Dedifferentiated amniotic fluid mesenchymal stem cell (primary cell): ENCODE measurements at regions not wholly inside any gene's neighbourhood (a gene's known extent, or its start where the extent isn't known, plus 50 kb on each side); places are given as distances from the start of the nearest gene placed in this dataset.
"Not testable (repeated sequence)": the region's sequence is repeated elsewhere in the genome, so short reads cannot be mapped to it uniquely, and the experiment has no call there.

Experiments
- DNase-seq: peaks from one replicate; pipeline ENCODE4 v3.0.0-alpha.2; 2016; ENCODE audit errors: extremely low spot score

DNA sequence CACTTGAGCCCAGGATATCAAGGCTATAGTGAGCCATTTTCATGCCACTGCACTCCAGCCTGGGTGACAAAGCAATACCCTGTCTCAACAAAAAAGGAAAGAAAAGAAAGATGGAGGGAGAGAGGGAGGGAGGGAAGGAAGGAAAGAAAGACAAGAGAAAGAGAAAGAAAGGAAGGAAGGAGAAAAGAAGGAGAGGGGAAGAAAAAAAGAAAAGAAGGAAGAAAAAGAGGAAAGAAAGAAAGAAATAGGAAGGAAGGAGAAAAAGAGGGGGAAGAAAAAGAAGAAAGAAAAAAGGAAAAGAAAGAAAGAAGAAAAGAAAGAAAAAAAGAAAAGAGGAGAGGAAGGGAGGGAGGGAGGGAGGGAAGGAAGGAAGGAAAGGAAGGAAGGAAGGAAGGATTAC is 321.5 kb upstream of the CNTNAP2 start:
- no peak for DNase-seq

DNA sequence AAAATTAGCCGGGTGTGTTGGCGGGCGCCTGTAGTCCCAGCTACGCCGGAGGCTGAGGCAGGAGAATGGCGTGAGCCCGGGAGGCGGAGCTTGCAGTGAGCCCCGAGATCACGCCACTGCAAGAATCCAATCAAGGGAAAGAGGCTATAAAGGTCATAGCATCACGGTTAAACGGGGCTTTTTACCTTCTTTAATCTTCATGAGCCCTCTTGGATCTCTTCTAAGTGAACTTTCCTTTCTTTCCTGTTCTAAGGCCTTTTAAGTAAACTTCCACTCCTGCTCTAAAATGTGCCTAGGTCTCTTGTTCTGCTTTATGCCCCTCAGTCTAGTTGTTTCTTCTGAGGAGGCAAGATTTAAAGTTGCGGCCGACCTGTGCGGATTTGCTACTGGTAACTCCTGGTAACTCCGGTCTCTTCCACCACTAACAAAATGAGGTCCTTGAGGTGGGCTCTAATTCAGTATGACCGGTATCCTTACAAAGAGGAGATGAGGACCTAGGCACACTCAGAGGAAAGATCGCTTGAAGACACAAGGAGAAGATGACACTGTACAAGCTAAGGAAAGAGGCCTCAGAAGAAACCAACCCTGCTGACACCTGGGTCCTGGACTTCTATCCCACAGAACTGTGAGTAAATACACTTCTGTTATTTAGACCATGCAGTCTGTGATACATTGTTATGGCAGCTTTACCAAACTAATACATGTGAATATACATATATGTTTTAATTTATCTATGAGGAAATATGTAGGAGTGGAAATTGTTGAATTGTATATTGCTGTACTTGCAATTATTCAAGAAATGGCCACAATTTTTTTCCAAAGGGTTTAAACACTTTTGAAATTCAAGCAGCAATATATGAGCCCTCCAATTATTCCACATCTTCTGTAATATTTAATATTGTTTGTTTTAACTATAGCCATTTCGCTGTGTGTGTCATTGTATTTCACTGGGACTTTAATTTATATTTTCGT is 331.5 kb upstream of the CNTNAP2 start:
- no peak for DNase-seq

DNA sequence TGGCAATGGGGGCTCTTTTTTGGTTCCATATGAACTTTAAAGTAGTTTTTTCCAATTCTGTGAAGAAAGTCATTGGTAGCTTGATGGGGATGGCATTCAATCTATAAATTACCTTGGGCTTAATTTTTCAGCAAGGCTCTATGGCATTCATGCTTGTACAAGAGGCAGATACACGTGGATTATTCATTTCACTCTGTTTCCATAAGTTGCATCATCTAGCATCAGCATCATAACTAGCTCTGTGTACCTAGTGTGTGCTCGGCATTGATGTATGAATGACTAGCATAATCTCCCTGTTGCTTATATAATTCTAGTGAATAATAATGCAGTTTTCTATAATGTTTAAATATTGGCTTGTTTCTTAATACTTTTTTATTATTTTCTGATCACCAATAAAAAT is 335.2 kb upstream of the CNTNAP2 start:
- not testable (repeated sequence) for DNase-seq

DNA sequence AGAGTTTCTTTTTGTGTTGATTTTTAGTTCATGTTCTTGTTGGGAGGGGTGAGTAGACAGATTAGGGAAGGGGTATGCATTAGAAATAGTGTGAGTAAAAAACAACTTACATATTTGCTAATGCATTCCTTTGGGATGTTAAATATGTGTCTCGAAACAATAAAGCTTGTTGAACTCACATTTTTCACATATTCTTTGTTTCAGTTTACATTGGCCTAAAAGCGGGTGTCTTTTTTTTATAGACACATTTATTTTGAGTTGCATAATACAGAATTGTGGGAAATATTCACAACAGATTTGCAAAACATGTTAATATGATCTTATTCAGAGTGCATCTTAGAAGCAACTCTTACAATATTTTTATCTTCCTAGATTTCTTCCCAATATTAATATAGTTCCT is 337.5 kb upstream of the CNTNAP2 start:
- no peak for DNase-seq

DNA sequence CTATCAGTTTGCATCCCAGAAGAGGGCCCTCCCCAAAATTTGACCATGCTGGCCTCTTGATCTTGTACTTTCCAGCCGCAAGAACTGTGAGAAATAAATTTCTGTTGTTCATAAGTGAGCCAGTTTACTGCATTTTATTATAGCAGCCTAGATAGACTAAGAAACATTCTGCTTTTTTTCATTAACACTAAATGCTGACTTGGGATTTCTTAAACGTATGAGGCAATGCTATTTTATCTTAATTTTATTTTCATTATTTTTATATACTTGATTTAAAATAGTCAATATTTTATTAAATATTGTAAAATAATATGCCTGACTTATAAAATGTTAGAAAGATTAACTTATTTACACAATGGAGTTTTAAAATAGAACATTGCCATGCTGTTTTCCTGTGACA is 341.8 kb upstream of the CNTNAP2 start:
- no peak for DNase-seq

DNA sequence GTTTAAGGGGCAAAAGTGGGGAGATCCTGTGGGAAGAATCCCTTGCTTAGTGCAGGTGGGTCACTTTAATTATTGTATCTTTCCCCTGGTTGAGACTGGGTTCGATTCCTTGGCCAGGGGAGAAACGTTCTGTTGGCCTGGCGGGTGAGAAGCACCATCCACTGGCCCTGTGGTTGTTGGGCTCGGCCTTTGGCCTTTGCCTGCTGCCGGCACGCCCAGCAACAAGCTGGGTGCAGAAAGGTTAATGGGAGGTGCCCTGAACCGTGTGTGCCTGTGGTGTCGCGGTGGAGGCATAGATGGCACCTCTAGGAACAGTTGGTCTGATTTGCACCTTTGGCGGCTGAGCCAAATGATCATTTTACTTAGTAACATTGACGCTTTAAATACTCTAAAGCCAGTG is 363.6 kb upstream of the CNTNAP2 start:
- DNase-seq = no peak

DNA sequence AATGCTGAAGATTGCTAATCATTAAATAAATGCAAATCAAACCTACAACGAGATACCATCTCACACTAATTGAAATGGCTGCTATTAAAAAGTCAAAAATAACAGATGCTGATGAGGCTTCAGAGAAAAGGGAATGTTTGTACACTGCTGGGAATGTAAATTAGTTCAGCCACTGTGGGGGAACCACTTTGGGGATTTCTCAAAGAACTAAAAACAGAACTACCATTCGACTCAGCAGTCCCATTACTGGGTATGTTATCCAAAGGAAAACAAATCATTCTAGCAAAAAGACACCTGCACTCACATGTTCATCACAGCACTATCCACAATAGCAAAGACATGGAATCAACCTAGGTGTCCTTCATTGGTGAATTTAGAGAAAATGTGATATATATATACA is 379.0 kb upstream of the CNTNAP2 start:
- DNase-seq = no peak

DNA sequence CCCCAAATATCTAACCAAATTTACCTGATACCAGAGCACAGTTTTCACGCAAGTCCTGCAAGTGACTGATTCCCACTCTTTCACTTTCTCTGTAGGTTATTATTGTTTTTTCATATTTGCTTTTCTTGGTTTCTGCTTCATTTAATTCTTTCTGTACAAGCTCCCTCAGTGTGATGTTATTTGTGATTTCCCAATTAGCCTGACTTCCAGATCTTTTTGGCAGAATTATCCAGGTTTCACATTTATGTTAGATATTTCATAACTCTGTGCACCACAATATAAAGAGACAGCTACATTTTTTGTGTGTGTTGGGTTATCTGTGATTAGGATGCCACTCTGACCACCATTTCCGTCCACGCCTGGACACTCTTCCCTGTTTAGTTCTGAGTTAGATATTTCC is 381.5 kb upstream of the CNTNAP2 start:
- no peak for DNase-seq

DNA sequence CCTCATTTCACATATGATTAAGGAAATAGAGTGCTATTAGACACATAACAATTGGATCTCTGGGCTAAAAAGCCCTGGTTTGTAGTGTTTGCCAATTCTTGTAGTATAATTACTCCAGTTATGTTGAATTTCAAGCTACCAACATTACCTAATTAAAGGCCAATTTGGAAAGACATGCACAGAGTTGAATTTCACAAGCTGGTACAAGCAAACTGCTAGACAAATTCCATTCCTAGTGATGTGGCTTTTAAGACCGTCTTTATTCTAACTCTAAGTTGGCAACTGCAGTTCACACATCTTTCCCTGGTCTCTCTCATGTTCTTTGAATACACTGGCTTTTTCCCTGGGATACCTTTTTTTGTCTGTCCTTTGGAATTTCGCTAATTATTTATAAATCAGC is 384.1 kb upstream of the CNTNAP2 start:
- DNase-seq = no peak

DNA sequence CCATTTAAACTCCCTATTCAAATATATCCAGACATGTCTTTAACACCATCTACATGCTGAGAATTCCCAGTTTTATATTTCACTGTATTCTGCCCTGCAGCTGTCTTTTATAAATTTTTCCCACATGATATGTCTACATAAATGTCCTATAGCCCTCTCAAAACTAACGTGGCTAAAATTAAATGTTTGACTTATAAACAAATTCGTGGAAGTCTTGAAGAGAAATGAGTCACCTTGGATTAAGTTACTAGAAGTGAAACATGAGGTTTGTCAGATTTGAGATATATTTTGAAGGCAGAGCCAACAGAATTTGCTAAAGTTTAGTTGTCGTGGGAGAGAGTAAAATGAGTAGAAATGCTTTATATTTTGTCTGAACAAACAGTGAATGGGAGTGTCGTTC is 386.9 kb upstream of the CNTNAP2 start:
- DNase-seq = no peak

DNA sequence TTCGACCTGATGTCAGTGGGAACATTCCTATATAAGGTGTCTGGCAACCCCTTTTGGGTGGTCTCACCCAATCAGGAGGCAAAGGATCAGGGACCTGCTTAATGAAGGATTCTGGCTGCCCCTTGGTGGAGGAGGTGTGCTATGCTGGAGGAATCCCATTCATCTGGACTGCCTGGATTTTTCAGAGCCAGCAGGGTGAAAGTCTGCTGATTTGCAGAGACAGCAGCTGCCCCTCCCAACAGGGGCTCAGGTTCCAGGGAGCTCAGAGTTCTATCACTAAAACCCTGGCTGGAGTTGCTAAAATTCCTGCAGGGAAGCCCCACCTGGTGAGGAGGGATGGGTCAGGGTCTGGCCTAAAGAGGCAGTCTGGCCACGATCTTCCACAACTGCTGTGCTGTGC is 398.5 kb upstream of the CNTNAP2 start:
- no peak for DNase-seq

DNA sequence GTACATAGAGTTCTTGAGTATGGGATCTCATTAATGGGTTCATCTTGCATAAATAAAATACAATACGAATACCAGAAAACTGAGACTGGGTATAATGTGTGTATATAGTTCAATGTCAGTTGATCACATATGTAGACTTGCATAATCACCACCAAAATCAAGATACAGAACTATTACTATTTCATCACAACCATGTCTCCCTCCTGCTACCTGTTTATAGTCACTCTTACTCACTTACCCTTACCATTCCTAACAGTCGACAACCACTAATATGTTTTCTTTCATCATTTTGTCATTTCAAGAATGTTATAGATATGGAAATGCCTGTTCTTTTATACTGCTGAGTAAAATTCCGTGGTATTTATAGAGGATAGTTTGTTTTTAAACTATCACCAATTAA is 416.1 kb upstream of the CNTNAP2 start:
- no peak for DNase-seq

DNA sequence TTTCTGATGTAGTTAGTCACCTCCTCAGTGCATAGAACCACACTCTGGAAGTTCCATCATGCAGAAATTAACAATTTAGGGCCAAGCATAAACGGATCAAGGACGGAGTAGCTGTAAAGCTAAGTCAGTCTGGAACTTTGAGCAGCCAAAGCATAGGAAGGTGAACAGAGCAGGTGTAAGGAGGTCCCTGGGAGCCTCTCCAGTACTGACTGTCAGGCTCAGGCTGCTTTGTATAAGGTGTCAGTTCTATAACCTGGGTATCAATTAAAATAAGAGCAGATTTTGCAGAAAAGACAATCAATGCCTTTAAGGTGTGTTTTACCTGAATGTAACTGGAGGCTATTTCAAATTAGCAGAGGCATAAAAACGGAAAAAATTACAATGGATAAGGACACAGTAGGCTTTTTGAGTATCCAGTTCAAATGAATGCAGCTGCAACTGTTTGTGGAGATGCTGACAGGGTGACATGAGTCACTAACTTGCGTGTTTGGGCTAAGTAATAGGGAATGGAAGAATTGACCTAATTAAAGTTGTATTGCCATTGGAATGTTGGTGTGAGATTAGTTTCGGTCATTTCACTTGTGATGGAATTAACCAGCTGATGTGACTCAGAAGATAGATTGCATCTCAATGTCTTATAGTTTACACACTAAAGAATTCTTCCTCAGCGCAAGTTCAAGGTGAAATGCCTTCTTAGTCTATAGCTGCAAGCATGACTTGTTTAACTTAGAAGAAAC is 417.9 kb upstream of the CNTNAP2 start:
- DNase-seq = no peak

DNA sequence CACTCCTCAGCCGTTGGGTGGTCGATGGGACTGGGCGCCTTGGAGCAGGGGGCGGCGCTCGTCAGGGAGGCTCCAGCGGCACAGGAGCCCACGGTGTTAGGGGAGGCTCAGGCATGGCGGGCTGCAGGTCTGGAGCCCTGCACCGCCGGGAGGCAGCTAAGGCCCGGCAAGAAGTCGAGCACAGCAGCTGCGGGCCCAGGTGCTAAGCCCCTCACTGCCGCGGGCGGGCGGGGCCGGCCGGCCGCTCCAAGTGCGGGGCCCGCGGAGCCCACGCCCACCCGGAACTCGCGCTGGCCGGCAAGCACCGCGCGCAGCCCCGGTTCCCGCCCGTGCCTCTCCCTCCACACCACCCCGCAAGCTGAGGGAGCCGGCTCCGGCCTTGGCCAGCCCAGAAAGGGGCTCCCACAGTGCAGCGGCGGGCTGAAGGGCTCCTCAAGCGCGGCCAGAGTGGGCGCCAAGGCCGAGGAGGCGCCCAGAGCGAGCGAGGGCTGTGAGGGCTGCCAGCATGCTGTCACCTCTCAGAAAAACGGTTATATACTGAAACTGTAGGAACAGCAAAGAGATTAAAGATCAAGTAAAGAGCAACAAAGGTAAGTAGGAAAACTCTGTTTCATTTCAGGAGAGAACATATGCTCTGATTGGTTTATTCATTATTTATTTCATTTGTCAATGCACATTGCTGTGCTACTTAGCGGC is 419.0 kb upstream of the CNTNAP2 start:
- DNase-seq = not testable (repeated sequence)

DNA sequence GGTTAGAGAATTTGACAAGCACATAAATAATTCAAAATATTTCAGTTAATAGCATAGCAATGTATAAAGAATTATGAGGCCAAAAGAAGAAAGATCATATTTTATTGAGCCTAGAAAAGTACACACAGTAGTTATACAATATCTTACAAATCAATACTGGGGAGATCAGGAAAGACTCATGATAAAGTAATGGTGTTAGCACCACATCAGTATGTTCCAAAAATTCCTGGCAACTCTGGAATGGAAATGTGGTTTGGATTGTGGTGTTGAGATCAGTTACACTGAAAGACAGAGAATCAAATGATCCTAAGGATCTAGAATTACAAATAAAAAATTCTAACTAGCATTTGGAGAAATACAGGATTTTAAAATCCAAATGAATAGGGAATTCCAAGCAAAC is 420.5 kb upstream of the CNTNAP2 start:
- no peak for DNase-seq

DNA sequence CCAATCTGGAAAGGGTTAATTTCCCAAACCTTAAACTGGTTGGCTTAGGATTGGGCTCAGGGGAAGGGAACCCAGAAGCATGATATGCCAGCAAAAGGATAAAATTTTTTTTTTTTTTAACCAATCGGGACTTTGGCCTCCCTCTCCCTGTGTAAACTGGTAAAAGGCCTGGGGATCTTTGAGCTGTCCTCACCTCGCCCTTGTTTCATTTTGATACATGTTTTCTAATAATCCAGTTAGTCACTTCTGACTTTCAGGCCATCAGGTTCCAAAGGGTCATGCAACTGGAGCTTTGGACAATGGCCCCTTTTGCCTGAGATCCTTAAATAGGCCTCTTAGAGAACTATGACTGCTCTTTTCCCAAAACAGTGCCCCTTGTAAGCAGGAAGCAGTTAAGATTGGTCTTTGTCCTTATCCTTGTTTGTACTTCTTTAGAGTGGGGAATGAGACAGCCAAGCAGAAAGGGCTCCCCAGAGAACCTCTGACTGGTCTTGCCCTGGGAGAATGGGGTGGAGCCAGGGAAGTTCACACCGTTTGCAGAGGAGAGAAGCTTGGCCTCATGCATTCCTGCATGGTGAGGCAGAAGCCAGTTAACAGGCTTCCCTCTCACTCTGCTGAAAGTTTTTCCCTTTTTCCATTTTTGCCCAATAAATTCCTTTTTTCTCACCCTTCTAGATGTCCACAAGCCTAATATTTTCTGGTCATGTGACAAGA is 424.2 kb upstream of the CNTNAP2 start:
- no peak for DNase-seq

DNA sequence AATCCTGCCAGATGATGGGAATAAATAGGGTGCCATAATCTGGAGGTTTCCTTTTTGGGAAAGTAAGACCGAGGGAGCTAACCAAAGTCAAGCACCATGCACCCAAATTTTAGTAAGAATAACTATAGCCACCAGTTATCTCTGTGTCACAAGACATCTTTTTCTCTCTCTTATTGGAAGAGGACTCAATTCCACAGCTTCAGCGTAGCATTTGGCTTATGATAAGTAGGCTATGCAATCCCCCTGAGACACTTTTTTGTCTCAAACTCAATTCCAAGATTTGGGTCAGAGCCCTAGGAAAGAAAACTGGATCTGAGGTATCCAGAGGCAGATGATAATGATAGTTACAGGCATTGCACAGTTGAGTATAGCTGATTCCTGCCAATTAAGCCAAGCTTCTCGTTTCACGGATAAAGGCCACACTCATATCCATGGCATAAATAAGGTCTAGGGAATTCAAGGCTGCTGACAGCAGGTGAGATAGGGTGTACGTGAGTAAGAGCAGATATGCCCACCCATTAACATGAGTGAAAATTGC is 425.2 kb upstream of the CNTNAP2 start:
- DNase-seq = no peak

DNA sequence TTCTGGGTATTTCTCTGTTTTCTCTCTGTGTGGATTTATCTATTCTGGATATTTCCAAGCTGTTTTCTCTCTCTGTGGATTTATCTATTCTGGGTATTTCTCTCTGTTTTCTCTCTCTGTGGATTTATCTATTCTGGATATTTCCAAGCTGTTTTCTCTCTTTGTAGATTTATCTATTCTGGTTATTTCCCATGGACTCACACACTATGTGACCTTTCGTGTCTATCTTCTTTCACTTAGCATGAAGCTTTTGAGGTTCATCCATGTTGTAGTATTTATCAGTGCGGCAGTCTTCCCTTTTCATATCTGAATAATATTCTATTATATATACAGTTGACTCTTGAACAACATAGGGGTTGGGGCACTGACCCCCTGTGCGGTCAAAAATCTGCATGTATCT is 435.0 kb upstream of the CNTNAP2 start:
- DNase-seq = no peak

DNA sequence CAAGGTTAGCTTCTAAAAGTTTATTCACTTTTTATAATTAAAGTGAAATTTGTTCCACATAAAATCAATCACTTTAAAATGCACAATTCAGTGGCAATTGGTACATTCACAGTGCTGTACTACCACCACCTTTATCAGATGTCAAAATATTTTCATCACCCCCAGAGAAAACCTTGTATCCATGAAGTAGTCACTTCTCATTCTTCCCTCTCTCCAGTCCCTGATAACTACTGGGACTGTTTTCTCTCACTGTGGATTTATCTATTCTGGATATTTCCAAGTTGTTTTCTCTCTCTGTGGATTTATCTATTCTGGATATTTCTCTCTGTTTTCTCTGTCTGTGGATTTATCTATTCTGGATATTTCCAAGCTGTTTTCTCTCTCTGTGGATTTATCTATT is 435.4 kb upstream of the CNTNAP2 start:
- DNase-seq = no peak

DNA sequence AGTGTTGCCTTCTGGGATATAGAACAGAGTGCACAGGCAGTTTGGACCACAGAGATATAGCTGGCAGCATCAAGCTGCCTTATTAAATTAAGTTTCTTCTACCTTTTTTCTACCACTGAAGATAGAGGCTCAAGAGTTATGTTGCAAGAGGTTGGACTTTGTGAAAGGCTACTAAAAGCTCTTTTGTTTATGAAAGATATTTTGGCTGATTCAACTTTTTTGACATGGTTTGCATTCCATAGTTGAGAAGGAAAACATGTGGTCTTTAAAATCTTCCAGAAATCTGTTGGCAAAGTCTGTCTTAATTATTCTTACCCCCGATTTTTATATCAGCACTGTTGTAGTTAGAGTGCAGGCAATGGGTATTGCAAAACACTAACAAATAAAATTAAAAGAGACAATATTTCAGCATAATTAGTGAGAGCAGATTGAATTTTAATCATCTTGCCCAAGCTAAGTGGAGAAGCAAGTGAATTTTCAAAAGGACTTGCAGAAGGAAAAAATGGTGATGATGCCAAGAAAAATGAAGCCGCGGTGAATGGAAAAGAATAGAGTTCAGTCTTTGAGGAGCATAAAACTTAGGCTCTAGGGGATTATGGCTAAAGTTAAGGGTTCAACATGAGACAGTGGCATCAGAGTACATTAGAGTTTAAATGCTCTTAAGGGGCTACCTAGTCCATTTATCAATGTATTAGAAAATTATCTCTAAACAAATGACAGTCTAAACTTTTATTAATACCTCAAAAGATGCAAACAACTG is 450.9 kb upstream of the CNTNAP2 start:
- no peak for DNase-seq

DNA sequence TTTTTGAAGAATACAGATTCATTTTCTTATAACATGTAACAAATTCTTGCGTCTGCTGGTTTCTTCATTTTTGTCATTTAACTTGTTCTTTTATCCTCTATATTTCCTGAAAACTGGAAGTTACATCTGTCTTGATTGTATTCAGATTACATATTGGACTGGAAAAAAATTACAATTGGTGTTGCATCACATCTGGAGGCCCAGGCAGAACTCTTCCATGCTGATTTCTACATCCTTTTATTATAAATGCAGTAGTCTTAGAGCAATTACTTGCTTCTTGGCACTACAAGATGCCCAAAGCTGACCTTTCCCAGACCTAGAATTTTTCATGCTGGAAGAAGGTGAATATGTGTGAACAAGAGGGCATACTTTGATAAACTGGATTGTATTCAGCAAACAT is 460.9 kb upstream of the CNTNAP2 start:
- DNase-seq = no peak
